ENCODE measurements at regions not wholly inside any gene's neighbourhood (a gene's known extent, or its start where the extent isn't known, plus 50 kb on each side); places are given as distances from the start of the nearest gene placed in this dataset.

DNA sequence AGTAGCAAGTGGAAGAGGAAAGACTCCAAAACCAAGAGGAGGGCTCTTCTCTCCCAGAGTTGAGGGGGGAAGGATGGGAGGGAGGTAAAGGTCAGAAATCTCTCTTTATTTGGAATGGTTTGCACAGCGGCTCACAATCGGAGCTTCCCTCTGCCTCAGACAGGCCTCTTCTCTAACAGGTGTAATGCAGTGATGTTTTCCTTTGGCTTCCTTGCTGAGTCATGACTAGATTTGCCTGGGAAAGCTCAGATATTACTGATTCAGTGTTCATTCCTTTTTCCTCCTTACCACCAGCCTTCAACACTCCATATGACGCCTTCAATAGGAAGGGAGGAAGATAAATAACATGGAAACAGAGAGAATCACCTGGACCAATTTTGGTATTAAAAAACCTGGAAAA is 136.6 kb downstream of the RNF152 start:
- TF ChIP-seq, protein P1, sequence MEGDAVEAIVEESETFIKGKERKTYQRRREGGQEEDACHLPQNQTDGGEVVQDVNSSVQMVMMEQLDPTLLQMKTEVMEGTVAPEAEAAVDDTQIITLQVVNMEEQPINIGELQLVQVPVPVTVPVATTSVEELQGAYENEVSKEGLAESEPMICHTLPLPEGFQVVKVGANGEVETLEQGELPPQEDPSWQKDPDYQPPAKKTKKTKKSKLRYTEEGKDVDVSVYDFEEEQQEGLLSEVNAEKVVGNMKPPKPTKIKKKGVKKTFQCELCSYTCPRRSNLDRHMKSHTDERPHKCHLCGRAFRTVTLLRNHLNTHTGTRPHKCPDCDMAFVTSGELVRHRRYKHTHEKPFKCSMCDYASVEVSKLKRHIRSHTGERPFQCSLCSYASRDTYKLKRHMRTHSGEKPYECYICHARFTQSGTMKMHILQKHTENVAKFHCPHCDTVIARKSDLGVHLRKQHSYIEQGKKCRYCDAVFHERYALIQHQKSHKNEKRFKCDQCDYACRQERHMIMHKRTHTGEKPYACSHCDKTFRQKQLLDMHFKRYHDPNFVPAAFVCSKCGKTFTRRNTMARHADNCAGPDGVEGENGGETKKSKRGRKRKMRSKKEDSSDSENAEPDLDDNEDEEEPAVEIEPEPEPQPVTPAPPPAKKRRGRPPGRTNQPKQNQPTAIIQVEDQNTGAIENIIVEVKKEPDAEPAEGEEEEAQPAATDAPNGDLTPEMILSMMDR (IDR thresholded peaks at IDR 0.05; ENCODE audit: insufficient read depth, low read length, missing control alignments): no peak
- POLR2A ChIA-PET: no interaction called here
- CTCF ChIA-PET: interaction anchor here (1.3 kb wide), 1 partner anchor 9 kb away, joined by 3 read pairs; no protein-coding TSS in a partner anchor

DNA sequence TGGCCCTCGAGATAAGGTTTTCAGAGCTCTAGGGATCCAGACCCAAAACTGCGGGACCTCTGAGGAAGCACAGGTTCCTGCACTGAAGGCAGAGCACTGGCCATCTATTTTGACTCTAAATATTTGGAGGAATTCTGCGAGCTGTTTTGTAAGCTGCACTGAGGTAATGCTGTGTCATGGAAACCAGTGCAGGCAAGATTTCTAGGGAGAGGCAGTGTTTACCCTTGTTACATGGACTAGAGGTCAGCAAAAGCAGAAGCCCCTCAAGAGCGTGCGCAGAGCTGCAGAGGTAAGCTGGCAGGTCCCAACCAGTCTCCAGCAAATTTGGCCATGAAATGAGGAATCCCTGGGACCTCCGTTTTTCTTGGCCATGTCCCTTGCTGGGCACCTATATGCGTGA is 137.3 kb downstream of the RNF152 start:
- TF ChIP-seq, protein P1 (IDR thresholded peaks at IDR 0.05; ENCODE audit: insufficient read depth, low read length, missing control alignments): no peak
- no peak overlapping the region for H3K4me3 ChIP-seq (ENCODE audit: low read depth, low read length)
- CTCF ChIA-PET: interaction anchor here (1.3 kb wide), 1 partner anchor 8 kb away, joined by 3 read pairs; no protein-coding TSS in a partner anchor
- POLR2A ChIA-PET: no interaction called here
- DNase-seq (ENCODE audit: low read depth, low spot score): no peak

More for the DNA sequence above, 136.6 kb downstream of the RNF152 start:
- no peak overlapping the region for H3K4me3 ChIP-seq (ENCODE audit: low read depth, low read length)
- DNase-seq (ENCODE audit: low read depth, low spot score): no peak

DNA sequence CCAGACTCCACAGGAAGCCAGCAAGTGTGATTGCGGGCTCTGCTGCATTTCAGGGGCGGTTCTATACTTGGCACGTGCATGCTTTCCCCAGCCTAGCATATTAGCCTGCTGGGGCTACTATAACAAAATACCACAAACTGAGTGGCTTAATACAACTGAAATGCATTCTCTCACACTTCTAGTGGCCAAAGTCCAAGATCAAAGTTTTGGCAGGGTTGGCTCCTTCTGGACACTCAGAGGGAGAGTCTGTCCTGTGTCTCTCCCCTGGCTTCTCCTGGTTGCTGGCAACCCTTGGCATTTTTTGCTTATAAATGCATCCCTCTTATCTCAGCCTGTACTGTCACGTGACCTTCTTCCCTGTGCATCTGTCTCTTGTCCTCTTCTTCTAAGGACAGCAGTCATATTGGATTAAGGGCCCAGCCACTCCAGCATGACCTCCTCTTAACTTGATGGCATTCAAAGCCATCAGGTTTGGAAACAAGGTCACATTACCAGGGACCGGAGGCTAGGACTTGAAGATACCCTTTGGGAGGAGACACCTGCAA is 138.7 kb downstream of the RNF152 start:
- no peak overlapping the region for H3K4me3 ChIP-seq (ENCODE audit: low read depth, low read length)
- CTCF ChIA-PET: no interaction called here
- DNase-seq (ENCODE audit: low read depth, low spot score): no peak
- POLR2A ChIA-PET: no interaction called here
- TF ChIP-seq, protein P1 (IDR thresholded peaks at IDR 0.05; ENCODE audit: insufficient read depth, low read length, missing control alignments): no peak

DNA sequence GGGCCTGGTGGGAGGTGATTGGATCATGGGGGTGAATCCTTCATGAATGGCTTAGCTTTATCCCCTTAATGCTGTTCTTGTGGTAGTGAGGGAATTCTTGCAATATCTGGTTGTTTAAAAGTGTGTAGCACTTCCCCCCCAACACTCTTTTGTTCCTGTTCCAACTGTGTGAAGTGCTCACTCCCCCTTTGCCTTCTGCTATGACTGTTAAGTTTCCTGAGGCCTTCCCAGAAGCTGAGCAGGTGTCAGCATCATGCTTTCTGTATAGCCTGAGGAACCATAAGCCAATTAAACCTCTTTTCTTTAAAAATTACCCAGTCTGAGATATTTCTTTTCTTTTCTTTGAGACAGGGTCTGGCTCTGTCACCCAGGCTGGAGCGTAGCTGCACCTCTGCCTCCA is 139.4 kb downstream of the RNF152 start:
- DNase-seq (ENCODE audit: low read depth, low spot score): no peak
- ChIA-PET CTCF (no interaction called here), POLR2A (no interaction called here)
- TF ChIP-seq, protein P1 (IDR thresholded peaks at IDR 0.05; ENCODE audit: insufficient read depth, low read length, missing control alignments): no peak
- no peak overlapping the region for H3K4me3 ChIP-seq (ENCODE audit: low read depth, low read length)

DNA sequence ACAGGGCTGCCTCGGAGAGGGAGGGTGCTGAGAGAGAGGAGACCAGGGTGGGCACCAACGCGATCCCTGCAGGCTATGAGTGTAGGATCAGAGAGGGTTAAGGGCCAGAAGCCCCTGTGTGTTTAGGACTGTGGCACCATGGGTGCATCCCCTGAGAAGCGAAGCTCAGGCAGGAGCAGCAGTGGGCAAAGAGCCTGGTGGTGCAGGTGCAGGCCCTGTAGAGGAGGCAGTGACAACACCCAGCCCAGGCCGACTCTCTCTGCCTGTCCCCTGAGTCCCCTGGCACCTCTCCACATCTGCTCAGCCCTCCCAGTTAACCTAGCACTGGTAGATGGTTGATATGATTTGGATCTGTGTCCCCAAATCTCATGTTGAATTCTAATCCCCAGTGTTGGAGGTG is 139.8 kb downstream of the RNF152 start:
- POLR2A ChIA-PET: no interaction called here
- no peak for DNase-seq (ENCODE audit: low read depth, low spot score)
- no peak overlapping the region for H3K4me3 ChIP-seq (ENCODE audit: low read depth, low read length)
- TF ChIP-seq, protein P1 (IDR thresholded peaks at IDR 0.05; ENCODE audit: insufficient read depth, low read length, missing control alignments): no peak
- CTCF ChIA-PET: no interaction called here

DNA sequence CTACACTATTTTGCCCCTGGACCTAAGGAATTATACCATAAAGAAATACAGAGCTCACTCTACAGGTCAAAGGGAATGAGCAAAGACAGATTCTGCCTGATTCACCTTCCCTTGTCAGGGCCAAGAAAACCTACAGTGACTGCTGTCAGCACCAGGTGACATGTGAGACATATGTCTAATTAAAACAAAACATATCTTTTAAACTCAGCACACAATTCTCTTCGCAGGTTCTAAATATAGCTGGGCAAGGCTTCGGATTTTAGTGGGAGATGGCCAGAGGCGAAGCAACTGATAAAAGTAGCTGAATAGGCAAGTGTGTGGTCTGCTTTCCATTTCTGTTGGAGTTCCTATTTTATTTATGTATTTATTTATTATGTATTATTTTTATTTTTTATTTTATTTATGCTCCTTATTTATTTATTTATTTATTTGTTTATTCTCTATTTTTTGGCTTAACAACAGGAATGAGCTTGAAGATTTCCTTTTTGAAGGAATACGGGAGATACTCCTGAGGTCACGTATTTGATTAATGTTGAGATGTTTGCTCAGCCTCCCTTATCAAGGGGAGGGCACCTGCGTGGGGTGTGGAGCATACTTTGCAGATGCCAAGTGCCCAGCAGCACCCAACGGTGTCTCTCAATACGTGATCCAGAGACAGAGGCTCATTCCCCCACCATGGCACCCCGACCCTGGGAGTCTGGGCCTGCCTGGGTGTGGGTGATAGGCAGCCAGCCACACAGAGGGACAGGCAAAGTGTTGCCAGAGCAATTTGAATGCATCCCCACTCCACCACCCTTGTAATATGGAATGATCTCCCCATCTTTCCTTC is 141.8 kb downstream of the RNF152 start:
- ChIA-PET POLR2A (no interaction called here), CTCF (no interaction called here)
- H3K4me3 ChIP-seq (ENCODE audit: low read depth, low read length): no peak overlapping the region
- TF ChIP-seq, protein P1 (IDR thresholded peaks at IDR 0.05; ENCODE audit: insufficient read depth, low read length, missing control alignments): no peak
- no peak for DNase-seq (ENCODE audit: low read depth, low spot score)

Data from AG04449 (cell line).